ENCODE measurements at regions not wholly inside any gene's neighbourhood (a gene's known extent, or its start where the extent isn't known, plus 50 kb on each side); places are given as distances from the start of the nearest gene placed in this dataset.
"Not testable (repeated sequence)": the region's sequence is repeated elsewhere in the genome, so short reads cannot be mapped to it uniquely, and the experiment has no call there.

GRCh38 chr13:105703843-105704242 is 831.6 kb downstream of the EFNB2 start:
- DNase-seq (ENCODE audit: low read depth, low spot score) = no peak

GRCh38 chr13:105702441-105702840 is 833.0 kb downstream of the EFNB2 start:
- DNase-seq (ENCODE audit: low read depth, low spot score) = no peak

GRCh38 chr13:105692769-105693168 is 842.7 kb downstream of the EFNB2 start:
- DNase-seq (ENCODE audit: low read depth, low spot score) = no peak

DNA sequence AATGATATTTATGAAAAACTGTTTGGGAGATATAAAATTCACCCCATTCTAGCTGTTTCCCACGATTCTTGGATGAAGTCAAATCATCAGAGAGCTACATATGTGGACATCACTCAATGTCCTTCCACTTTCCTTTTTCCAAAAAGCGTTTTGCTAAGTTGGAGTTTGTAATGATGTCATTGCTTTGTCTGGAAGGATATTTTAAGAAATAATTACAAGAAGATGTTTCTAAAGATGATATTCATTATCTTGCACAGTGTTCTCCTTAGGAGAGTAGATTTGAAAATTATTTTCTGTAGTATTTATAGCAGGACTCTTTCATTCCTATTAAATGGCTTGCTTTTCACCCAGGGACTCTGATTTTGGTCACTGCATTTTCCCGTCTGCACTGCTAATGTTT is 851.2 kb downstream of the EFNB2 start:
- DNase-seq (ENCODE audit: low read depth, low spot score) = no peak

- DNase-seq (ENCODE audit: low read depth, low spot score) = no peak
Observed at GRCh38 chr13:105679838-105680237, 855.6 kb downstream of the EFNB2 start.

- DNase-seq (ENCODE audit: low read depth, low spot score) = no peak
Observed at GRCh38 chr13:105678072-105678471, 857.4 kb downstream of the EFNB2 start.

DNA sequence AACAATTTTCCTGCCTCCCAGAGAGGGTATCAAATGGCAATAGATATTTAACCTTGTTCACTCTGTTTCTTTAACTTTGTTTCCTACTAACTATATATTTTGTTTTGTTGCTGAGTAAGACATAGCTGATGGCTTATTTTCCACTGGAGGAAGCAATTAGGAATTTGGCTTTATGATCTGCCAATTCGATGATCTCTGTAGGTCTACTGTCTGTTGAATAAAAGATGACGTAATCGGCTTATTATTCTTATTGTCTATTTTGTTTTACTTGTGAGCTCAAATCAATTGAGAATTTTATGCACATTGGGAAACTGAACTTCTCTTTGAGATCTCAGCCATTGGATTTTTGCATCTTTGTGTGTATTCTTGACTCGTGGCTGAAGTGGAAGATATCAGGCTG is 862.6 kb downstream of the EFNB2 start:
- no peak for DNase-seq (ENCODE audit: low read depth, low spot score)

- not testable (repeated sequence) for DNase-seq (ENCODE audit: low read depth, low spot score)
Observed at GRCh38 chr13:105671131-105671530, 864.3 kb downstream of the EFNB2 start.

- DNase-seq (ENCODE audit: low read depth, low spot score) = no peak
Observed at GRCh38 chr13:105670179-105670990, 865.1 kb downstream of the EFNB2 start.

- DNase-seq (ENCODE audit: low read depth, low spot score) = no peak
Observed at GRCh38 chr13:105665284-105665683, 870.2 kb downstream of the EFNB2 start.

DNA sequence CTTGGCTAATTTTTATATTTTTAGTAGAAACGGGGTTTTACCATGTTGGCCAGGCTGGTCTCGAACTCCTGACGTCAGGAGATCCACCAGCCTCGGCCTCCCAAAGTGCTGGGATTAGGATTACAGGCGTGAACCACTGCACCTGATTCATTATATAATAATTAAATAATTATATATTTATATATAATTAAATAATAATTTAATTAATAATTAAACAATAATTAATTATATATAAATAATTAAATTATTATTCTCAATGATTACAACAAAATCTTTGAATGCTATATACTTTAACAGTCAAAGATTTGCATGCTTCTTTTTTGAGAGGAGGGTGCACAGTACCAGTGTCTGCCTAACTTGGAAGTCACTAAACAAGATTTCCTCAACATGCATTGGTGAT is 872.3 kb downstream of the EFNB2 start:
- no peak for DNase-seq (ENCODE audit: low read depth, low spot score)

DNA sequence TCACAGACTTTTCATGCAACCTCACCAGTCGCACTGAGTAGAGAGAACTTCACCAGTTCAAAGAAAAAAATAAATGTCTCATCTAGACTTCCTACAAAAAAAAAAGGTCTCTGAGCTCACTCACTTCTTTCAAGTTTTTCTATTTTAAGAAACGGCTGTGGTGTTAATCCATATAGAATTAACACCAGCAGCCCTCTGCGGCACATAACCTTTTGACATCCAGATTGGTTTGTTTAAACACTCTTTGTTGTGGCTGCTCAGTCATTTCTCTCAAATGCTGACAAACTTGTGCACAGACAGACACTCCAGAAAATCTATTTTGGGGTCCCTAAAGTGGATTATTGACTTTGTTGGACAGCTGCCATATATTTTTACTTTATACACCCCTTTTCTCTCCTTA is 874.9 kb downstream of the EFNB2 start:
- DNase-seq (ENCODE audit: low read depth, low spot score) = no peak

GRCh38 chr13:105658431-105658830 is 877.0 kb downstream of the EFNB2 start:
- no peak for DNase-seq (ENCODE audit: low read depth, low spot score)

DNA sequence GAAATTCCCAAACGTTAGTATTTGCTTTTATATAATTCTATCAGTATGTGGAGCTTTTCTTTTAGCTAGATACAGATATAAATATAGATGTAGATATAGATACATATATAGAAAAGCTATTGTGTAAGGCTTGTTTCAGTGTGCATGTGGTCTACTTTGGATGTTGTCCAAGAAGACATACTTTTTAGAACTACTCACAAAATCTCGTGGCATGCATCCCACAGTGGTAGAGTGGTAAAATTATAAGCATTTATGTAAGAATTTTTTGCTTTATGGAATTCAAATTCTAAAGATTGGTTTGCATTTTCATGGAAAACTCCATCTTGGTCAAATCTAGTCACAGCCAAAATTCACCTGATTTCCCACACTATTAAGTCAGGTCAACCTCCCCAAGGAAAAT is 880.4 kb downstream of the EFNB2 start:
- no peak for DNase-seq (ENCODE audit: low read depth, low spot score)

GRCh38 chr13:105643966-105644365 is 891.5 kb downstream of the EFNB2 start:
- no peak for DNase-seq (ENCODE audit: low read depth, low spot score)

DNA sequence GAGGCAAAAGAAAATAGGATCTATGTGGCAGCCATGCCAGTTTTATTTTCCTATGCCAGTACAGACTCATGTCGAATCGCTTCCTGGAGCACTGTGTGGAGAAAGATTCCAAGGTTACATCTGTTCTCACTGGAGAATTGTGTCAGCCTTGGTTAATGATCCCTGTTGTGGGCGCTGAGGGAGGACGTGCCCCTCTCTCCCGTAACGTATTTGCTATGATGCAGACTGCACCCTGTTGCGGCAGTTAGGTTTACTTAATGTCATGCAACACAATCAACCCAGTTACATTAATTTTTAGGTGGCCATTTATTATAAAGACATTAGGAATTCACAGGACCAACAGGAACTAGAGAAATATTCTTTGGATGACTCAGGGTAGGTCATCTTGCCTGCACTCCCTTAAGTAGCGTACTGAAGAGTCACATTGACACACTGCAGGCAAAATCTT is 892.9 kb downstream of the EFNB2 start:
- no peak for DNase-seq (ENCODE audit: low read depth, low spot score)

GRCh38 chr13:105641121-105641520 is 894.3 kb downstream of the EFNB2 start:
- no peak for DNase-seq (ENCODE audit: low read depth, low spot score)

GRCh38 chr13:105638426-105638825 is 897.0 kb downstream of the EFNB2 start:
- no peak for DNase-seq (ENCODE audit: low read depth, low spot score)

DNA sequence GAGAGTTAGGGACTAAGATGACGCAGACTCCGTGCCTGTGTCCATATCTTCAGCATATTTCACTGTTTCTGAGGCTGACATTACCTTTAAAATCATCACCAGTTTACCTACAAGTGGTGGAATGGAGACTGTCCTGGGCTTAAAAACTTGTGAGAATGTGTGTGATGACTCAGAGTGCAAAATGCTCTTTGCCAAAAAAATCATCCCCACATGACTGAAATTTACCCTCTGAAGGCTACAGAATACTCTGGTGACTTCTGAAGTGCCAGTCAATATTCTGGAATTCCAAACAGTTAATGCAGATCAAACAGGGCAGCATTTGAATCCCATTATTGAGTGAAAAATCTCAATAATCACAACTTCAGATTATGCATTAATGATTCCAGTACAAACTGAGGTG is 901.4 kb downstream of the EFNB2 start:
- DNase-seq (ENCODE audit: low read depth, low spot score) = no peak

DNA sequence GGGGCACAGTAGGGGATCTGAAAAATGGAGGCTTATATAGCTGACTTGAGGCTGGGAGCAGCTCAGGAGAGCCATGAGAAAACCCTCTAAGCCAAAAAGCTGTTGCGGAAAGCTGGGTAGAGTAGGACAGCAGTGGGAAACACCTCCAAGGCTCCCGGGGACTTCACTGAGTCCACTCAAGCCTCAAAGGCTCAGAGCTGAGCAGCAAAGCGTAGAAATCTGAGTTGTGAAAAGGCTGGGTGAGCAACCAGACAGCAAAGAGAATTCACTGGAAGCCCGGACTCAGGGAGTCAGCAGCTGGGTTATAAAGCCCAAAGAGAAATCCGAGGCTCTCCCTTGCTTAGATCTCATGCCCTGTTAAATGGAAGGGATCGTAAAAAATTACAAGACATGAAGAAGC is 905.0 kb downstream of the EFNB2 start:
- no peak for DNase-seq (ENCODE audit: low read depth, low spot score)

GRCh38 chr13:105627270-105627669 is 908.2 kb downstream of the EFNB2 start:
- no peak for DNase-seq (ENCODE audit: low read depth, low spot score)

DNA sequence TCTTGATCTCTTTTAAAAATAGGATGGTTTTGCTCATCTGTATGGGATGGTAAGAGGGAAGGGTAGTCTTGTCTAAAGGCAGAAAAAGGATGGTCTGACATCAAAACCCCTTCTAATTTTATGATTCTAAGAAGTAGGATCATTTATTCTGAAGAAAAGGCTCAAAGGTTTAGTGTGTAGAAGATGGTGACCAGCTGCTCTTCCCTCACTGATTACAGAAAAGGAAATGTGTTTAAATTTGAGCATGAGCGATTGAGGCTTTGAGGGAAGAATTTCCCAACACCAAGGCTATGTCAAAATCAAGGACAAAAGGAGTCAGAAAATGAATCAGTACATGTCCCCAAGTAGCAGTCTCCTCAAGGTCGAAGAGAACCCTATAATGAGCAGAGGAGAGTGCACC is 909.8 kb downstream of the EFNB2 start:
- no peak for DNase-seq (ENCODE audit: low read depth, low spot score)

- no peak for DNase-seq (ENCODE audit: low read depth, low spot score)
Observed at GRCh38 chr13:105616333-105617075, 919.0 kb downstream of the EFNB2 start.

Measured in ELF-1 (cell line).